GM12891 (cell line): ENCODE measurements at regions not wholly inside any gene's neighbourhood (a gene's known extent, or its start where the extent isn't known, plus 50 kb on each side); places are given as distances from the start of the nearest gene placed in this dataset.

ENCODE experiments used
- PAX5 ChIP-seq: IDR thresholded peaks from 2 replicates; pipeline ENCODE4 v1.6.1; 2011; ENCODE audit warnings: low read length, moderate library complexity, mild to moderate bottlenecking; ENCODE audit not compliant: insufficient read depth, severe bottlenecking
- POLR2A ChIP-seq: IDR thresholded peaks from 2 replicates; pipeline ENCODE4 v1.6.1; 2011; ENCODE audit warnings: low read depth, low read length, control low read depth
- POLR2AphosphoS5 ChIP-seq: IDR thresholded peaks from 2 replicates; pipeline ENCODE4 v1.6.1; 2011; ENCODE audit warnings: low read depth, low read length, control low read depth
- SPI1 ChIP-seq: IDR thresholded peaks from 2 replicates; pipeline ENCODE4 v1.6.1; 2011; ENCODE audit warnings: low read depth, low read length, control low read depth
- TAF1 ChIP-seq: IDR thresholded peaks from 2 replicates; pipeline ENCODE4 v1.6.1; 2011; ENCODE audit warnings: low read depth, low read length, control low read depth

- TF ChIP-seq POLR2AphosphoS5 (no peak), SPI1 (no peak), POLR2A (no peak), TAF1 (no peak), PAX5 (no peak)
Observed at GRCh38 chr10:59517996-59518395, 155.6 kb upstream of the FAM13C start.
